ENCODE measurements at regions not wholly inside any gene's neighbourhood (a gene's known extent, or its start where the extent isn't known, plus 50 kb on each side); places are given as distances from the start of the nearest gene placed in this dataset.

DNA sequence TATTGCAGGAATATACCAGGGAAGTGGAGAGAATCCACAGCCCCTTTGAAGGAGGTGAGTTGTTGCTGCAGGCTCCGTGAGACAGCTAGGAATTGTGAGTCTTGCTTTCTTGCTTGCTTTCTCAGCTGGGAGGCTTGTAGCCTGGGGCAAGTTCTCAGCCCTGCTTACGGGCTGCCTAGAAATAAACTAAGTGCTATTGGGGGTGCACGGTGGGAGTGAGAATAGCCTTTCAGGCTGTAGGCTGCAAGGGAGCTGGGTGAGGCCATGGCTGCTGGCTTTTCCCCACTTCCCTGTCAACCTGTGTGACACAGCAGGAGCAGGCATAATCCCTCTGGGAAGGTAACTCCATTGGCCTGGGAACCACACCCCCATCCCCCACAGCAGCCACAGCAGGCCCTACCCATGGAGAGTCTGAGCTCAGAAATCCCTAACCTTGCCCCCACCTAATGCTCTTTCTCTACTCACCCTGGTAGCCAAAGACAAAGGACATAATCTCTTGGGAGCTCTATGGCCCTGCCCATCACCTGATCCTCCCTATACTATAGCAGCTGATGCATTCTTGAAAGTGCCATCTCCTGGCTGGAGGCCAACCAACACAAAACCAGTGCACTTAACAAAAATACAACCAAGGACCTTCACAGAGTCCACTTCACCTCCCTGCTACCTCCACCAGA, 113.0 kb downstream of the MMRN1 start:
- no peak for DNase-seq (ENCODE audit: low spot score)

DNA sequence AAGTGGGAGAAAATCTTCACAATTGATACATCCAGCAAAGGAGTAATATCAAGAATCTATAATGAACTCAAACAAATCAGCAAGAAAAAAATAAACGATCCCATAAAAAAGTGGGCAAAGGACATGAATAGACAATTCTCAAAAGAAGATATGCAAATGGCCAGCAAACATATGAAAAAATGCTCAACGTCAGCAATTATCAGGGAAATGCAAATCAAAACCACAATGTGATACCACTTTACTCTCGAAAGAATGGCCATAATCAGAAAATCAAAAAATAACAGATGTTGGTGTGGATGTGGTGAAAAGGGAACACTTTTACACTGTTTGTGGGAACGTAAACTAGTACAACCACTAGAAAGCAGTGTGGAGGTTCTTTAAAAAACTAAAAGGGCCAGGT, 114.3 kb upstream of the CCSER1 start:
- DNase-seq (ENCODE audit: low spot score): no peak

- no peak for DNase-seq (ENCODE audit: low spot score)
These were observed 102.7 kb upstream of the CCSER1 start for GRCh38 chr4:90024519-90024918.

- no peak for DNase-seq (ENCODE audit: low spot score)
These were observed 101.9 kb upstream of the CCSER1 start for GRCh38 chr4:90025248-90025647.

DNA sequence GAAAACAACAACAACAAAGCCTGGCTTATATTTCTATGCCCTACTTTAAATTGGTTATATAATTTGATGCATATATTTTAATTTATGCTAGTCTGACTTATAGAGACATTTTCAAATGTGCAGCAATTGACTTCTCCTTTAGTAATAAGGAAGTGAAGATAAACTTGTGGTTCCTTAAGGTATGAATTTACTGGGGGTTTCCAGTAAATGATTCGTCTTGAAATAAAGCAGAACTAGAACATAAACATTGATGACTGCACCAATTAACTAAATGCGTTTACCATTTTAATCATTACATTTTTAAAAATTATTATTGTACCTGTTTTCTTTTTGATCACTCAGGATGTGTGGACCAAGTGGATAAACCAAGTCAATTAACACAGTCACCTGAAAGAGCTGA, 99.6 kb upstream of the CCSER1 start:
- DNase-seq (ENCODE audit: low spot score): peak; percentile 6

- DNase-seq (ENCODE audit: low spot score): no peak
These were observed 98.7 kb upstream of the CCSER1 start for GRCh38 chr4:90028460-90028859.

DNA sequence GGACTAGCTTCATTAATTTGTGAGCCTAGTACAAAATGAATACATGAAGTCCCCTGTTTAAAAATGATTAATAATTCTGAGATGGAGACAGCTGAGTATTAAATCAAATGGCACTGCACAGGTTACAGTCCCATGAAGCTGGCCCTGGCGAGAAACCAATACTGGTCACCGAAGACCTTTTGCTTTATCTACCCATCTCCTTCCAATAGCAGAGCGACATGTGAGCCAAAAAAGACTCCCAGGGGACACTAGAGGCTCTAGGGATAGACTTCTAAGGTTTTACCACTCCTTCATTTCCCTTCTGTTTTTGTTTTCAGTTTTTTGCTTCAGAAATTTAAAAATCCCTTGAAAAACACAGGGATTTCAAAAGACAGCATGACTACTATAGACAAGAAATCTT, 97.0 kb upstream of the CCSER1 start:
- DNase-seq (ENCODE audit: low spot score): no peak

GRCh38 chr4:90030953-90031352, 96.2 kb upstream of the CCSER1 start:
- DNase-seq (ENCODE audit: low spot score): no peak

- DNase-seq (ENCODE audit: low spot score): no peak
These were observed 88.1 kb upstream of the CCSER1 start for GRCh38 chr4:90039122-90039521.

GRCh38 chr4:90051999-90052398, 75.2 kb upstream of the CCSER1 start:
- DNase-seq (ENCODE audit: low spot score): no peak

- no peak for DNase-seq (ENCODE audit: low spot score)
These were observed 70.1 kb upstream of the CCSER1 start for GRCh38 chr4:90057091-90057490.

GRCh38 chr4:90060039-90060438, 67.2 kb upstream of the CCSER1 start:
- DNase-seq (ENCODE audit: low spot score): no peak

DNA sequence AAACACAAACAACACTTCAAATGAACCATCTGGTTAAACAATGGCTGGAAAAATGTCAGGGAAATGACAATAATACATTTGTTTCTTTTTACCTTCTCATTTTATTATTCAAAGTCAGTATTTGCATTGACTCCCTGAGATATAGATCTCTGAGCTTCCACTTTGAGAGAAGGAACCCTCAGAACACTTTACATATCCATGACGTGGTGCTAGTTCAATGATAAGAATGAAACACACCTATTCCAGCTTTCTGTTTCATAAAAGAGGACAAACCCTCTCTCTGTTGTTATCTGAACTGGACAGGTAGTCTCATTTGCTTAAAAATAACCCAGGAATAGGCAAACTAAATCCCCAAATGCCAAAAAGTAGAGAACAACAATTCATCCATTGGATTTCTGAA, 65.3 kb upstream of the CCSER1 start:
- no peak for DNase-seq (ENCODE audit: low spot score)

DNA sequence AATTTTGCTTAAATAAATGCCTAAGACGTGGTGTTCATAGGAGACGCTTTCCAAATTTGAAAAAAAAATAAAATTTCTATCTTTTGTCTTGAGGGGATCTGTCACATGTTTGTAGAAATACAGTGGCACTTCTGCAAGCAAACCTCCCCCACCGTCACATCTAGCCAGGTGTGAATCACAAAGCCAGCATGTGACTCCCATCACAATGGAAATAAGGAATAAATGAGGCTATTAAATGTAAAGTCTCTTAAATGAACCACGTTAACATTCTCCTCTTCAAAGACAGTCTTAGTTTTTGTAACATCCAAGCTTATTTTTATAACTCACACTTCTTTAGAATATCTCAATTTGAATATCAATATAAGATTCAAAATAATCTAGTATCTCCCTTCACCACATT, 63.0 kb upstream of the CCSER1 start:
- DNase-seq (ENCODE audit: low spot score): no peak

DNA sequence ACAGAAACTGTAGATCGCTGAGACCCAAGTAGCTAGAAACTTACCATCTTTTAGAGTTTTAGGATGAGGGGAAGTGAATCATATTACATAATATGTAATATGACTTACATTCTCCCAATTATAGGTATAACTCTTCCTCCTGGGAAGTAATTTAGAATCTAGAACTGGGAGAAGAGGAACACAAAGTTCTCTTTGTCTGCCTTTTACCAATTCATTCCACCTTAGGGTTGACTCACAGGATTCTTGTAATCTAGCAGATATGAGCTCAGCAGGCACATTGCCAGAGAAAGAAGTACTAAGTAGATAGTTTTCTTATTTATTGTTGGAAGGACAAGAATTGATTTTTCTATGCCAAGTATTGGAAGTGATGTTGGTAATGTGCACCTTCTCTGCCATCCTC, 58.0 kb upstream of the CCSER1 start:
- no peak for DNase-seq (ENCODE audit: low spot score)

DNA sequence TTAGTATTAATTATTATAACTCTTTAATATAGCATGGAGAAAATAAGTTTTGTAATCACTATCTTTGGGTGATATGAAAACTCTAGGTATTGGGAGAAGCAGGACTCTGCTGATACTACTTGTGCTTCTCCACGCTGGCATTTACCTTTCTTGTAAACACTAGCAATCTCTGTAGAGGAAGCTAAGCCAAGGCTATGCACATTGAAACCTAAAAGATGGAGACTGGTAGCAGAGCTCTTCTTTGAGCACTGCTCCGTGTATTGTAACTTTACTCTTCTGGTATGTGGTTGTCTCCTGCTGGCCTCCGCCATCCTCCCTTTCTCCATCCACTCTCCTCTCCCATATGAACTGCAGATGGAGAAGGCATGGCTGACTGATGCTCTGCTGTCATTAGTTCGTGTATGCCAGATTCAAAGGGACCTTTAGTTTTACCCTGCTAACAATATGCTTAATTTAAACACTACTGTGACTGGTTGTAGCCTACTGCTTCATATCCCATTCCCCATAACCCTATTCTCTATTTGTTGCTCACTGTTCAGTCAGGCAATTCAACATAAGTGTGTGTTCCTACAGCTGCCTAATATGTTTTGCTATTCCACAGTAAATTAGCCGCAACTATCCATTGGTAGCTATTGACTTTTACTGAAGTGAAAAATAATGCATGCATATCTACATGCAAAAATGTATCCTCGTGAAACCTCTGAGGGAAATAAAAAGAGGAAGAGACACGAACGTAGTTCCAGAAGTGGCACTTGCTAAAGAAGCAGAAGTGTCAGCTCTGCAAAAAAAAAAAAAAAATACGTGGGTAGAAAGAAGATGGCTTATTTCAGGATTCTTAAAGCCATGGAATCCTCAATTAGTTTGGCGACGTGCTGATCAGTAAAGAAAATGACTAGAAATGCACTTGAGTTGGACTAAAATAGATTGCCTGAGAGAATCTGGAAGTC, 55.6 kb upstream of the CCSER1 start:
- peak; percentile 25 for DNase-seq (ENCODE audit: low spot score)

DNA sequence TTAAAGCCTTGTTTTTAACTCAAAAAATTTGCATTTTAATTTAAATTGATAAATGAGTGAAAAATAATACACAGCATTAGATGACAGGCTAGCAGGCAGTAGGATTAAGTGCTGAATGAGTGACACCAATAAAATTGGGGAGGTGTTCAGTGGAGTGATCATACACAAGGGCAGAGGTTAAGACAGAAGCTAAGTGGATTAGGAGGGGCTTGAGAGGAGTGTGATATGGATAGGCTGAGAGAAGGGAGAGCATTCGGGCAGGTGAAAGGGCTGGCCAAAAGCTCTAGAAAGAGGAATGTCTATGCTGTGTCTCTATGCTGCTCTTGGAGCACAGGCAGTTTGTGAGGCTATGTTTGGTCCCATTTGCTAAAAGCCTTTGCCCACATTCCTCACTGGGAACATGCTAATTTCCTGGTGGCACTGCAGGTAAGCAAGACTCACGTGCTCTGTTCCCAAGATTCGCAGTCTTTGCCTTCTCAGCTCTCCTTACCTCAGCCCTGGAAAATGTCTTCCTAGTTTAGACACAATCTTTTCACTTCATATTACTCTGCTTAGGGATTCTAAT, 52.8 kb upstream of the CCSER1 start:
- no peak for DNase-seq (ENCODE audit: low spot score)

Measured in germinal center (tissue), 1 donor.